Adipocyte (in vitro differentiated cells): ENCODE measurements at regions not wholly inside any gene's neighbourhood (a gene's known extent, or its start where the extent isn't known, plus 50 kb on each side); places are given as distances from the start of the nearest gene placed in this dataset.

Source experiments
- DNase-seq: peaks from one replicate; pipeline ENCODE4 v3.0.0-alpha.2; 2015; ENCODE audit warnings: low read depth
- H3K27me3 ChIP-seq: replicated peaks from 2 replicates; pipeline ENCODE4 v1.7.0; 2013; ENCODE audit warnings: mild to moderate bottlenecking, low read length, moderate library complexity; ENCODE audit not compliant: control insufficient read depth, insufficient read depth
- H3K36me3 ChIP-seq: 2 replicates; pipeline ENCODE4 v1.7.0; 2013; ENCODE audit warnings: low read length, mild to moderate bottlenecking, moderate library complexity; ENCODE audit not compliant: control insufficient read depth, insufficient read depth, severe bottlenecking
- H3K4me1 ChIP-seq: 2 replicates; pipeline ENCODE4 v1.7.0; 2013; ENCODE audit warnings: mild to moderate bottlenecking, low read length, moderate library complexity; ENCODE audit not compliant: control insufficient read depth, insufficient read depth
- H3K4me3 ChIP-seq: 2 replicates; pipeline ENCODE4 v1.7.0; 2013; ENCODE audit warnings: mild to moderate bottlenecking, low read length, moderate library complexity
- H3K9ac ChIP-seq: 2 replicates; pipeline ENCODE4 v1.7.0; 2013; ENCODE audit warnings: mild to moderate bottlenecking, low read length, moderate library complexity
- H3K9me3 ChIP-seq: 2 replicates; pipeline ENCODE4 v1.7.0; 2013; ENCODE audit warnings: mild to moderate bottlenecking, low read length, moderate library complexity; ENCODE audit not compliant: control insufficient read depth

DNA sequence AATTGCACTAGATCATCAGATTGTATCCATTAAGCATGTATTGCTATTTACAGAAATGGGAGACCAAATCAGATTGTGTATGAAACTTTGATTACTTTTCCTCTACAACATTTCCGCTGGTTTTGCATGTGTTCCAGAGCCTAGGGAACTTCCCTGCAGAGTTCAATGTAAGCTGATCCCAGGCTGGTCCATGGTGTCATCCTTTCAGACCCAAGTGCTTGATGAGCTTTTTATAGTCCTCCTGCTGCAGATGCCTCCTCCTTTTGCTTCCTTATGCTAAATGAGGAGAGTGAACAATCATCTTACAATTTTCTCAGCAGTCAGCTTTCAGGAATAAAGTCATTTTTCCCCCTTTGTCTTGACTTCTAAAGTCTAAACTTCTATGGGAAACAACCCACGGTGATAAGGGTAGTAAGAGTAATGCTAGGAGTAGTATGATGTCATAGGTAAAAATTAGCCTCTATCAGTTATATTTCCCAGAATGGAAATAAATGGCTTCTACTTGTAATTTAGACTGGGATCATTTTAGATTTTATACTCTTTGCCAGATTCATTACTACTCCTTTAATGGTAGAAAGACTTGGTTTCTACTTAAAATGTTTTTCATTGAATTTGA lies 55.1 kb upstream of the SLC4A4 start:
- H3K9ac ChIP-seq = no peak overlapping the region
- no peaks in the 10 kb centered on the region for H3K36me3 ChIP-seq
- H3K4me1 ChIP-seq = peaks cover 5% of the 10 kb centered on the region
- no peak overlapping the region for H3K4me3 ChIP-seq
- H3K9me3 ChIP-seq = no peaks in the 10 kb centered on the region
- no peak for DNase-seq
- no peaks in the 10 kb centered on the region for H3K27me3 ChIP-seq

- Histone ChIP-seq H3K9me3 (no peaks in the 10 kb centered on the region), H3K9ac (no peak overlapping the region), H3K36me3 (no peaks in the 10 kb centered on the region), H3K27me3 (no peaks in the 10 kb centered on the region), H3K4me3 (no peak overlapping the region), H3K4me1 (peaks cover 21% of the 10 kb centered on the region)
- DNase-seq = peak; percentile 21
These were observed 51.5 kb upstream of the SLC4A4 start for GRCh38 chr4:71287305-71287704.

DNA sequence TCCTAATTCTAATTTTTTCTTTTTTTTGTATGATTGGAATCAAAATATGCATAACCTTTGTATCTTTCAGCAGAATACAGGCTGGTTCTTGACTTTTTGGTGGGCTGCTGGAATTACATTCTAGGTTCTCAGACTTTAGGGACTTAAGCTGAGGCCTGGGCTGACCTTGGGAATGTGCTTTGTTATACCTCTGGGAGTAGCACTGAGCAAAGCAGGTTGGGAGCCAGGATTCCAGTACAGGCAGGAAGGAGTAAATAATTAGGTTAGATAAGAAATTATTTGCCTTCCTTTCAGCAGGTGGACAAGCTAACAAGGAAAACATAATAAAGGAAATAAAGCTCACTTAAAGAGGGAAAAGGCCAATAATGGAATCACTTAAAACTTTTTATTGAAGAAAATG lies 49.9 kb upstream of the SLC4A4 start:
- DNase-seq = no peak

More for the DNA sequence above, 49.9 kb upstream of the SLC4A4 start:
- H3K4me1 ChIP-seq = peaks cover 25% of the 10 kb centered on the region
- H3K9me3 ChIP-seq = no peaks in the 10 kb centered on the region
- H3K9ac ChIP-seq = no peak overlapping the region
- H3K27me3 ChIP-seq = no peaks in the 10 kb centered on the region
- no peaks in the 10 kb centered on the region for H3K36me3 ChIP-seq
- H3K4me3 ChIP-seq = no peak overlapping the region
